ENCODE measurements at regions not wholly inside any gene's neighbourhood (a gene's known extent, or its start where the extent isn't known, plus 50 kb on each side); places are given as distances from the start of the nearest gene placed in this dataset.

- Histone ChIP-seq H3K4me1 (replicated peaks in 1 of 2) (no peaks in the 10 kb centered on the region), H3K36me3 (replicated peaks in 1 of 2) (no peaks in the 10 kb centered on the region), H3K27me3 (peaks cover 26% of the 10 kb centered on the region), H3K27ac (no peak overlapping the region), H3K9me3 (replicated peaks in 1 of 3) (no peaks in the 10 kb centered on the region), H3K4me3 (no peak overlapping the region)
- intact Hi-C loops (cut with DNase I), result no loop called here
- TF ChIP-seq POLR2A (IDR thresholded peaks at IDR 0.05) (no peak), CTCF (IDR thresholded peaks at IDR 0.05) (no peak)
- DNase-seq, result no peak
Observed at GRCh38 chrX:137483554-137483953, 82.4 kb upstream of the ZIC3 start.

GRCh38 chrX:137482136-137482535 is 83.8 kb upstream of the ZIC3 start:
- no peak for TF ChIP-seq POLR2A (IDR thresholded peaks at IDR 0.05)
- no peak for TF ChIP-seq CTCF (IDR thresholded peaks at IDR 0.05)
- H3K9me3 ChIP-seq (replicated peaks in 1 of 3), result no peaks in the 10 kb centered on the region
- no peak overlapping the region for H3K4me3 ChIP-seq
- H3K36me3 ChIP-seq (replicated peaks in 1 of 2), result no peaks in the 10 kb centered on the region
- H3K27me3 ChIP-seq, result peaks cover 26% of the 10 kb centered on the region
- H3K4me1 ChIP-seq (replicated peaks in 1 of 2), result no peaks in the 10 kb centered on the region
- intact Hi-C loops (cut with DNase I), result no loop called here
- DNase-seq, result no peak
- no peak overlapping the region for H3K27ac ChIP-seq
- 43 to 64% (median 51%) methylated on average over 1 to 2 of the region's 2 CpGs for WGBS, 4 donors

GRCh38 chrX:137479386-137479785 is 86.5 kb upstream of the ZIC3 start:
- intact Hi-C loops (cut with DNase I), result no loop called here
- Histone ChIP-seq H3K4me1 (replicated peaks in 1 of 2) (no peaks in the 10 kb centered on the region), H3K27ac (no peak overlapping the region), H3K36me3 (replicated peaks in 1 of 2) (no peaks in the 10 kb centered on the region), H3K4me3 (no peak overlapping the region), H3K9me3 (replicated peaks in 1 of 3) (no peaks in the 10 kb centered on the region), H3K27me3 (peaks cover 21% of the 10 kb centered on the region)
- 0 to 25% (median 7%) methylated on average over 2 of the region's 2 CpGs for WGBS, 4 donors
- DNase-seq, result no peak
- TF ChIP-seq CTCF (IDR thresholded peaks at IDR 0.05), result no peak
- TF ChIP-seq POLR2A (IDR thresholded peaks at IDR 0.05), result no peak

- no peak overlapping the region for H3K27ac ChIP-seq
- peaks cover 1% of the 10 kb centered on the region for H3K27me3 ChIP-seq
- WGBS, 4 donors, result 64 to 92% (median 87%) methylated on average over 23 to 24 of the region's 24 CpGs; no CpG with 5 or more reads in 1 of the 4 donors
- no peak overlapping the region for H3K4me3 ChIP-seq
- no peaks in the 10 kb centered on the region for H3K36me3 ChIP-seq (replicated peaks in 1 of 2)
- DNase-seq, result no peak
- intact Hi-C loops (cut with DNase I), result no loop called here
- no peaks in the 10 kb centered on the region for H3K9me3 ChIP-seq (replicated peaks in 1 of 3)
- no peaks in the 10 kb centered on the region for H3K4me1 ChIP-seq (replicated peaks in 1 of 2)
- TF ChIP-seq POLR2A (IDR thresholded peaks at IDR 0.05), result no peak
- no peak for TF ChIP-seq CTCF (IDR thresholded peaks at IDR 0.05)
Observed at GRCh38 chrX:137441711-137442110, 124.2 kb upstream of the ZIC3 start.

Measured in adrenal gland (tissue), 9 donors.